T follicular helper cell (primary cell): ENCODE measurements at regions not wholly inside any gene's neighbourhood (a gene's known extent, or its start where the extent isn't known, plus 50 kb on each side); places are given as distances from the start of the nearest gene placed in this dataset.
"Not testable (repeated sequence)": the region's sequence is repeated elsewhere in the genome, so short reads cannot be mapped to it uniquely, and the experiment has no call there.

Experiments
- DNase-seq: peaks from one replicate; pipeline ENCODE4 v3.0.0-alpha.2; 2020; ENCODE audit warnings: low read depth

- DNase-seq: no peak
Measured at GRCh38 chr5:117633093-117633492, 1058.5 kb upstream of the SEMA6A start.

- no peak for DNase-seq
Measured at GRCh38 chr5:117624201-117624600, 1049.6 kb upstream of the SEMA6A start.

- DNase-seq: no peak
Measured at GRCh38 chr5:117623042-117623805, 1048.6 kb upstream of the SEMA6A start.

DNA sequence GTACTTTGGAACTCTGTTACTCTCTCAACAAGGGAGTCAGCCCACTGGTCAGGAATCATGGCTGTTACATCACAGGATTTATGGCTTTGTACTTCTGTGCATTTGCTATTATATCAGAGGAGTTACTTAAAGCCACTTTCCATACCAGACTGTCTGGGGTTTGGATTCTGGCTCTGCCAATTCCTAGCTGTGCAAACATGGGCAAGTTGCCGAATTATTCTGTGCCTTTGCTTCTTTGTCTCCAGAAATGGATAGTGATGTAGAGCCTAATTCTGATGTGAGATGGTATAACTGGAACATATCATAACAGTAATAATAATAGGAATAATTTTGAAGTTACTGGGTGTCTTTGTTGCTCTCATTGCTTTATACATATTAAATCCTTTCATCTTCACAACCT, 1047.3 kb upstream of the SEMA6A start:
- DNase-seq: no peak

DNA sequence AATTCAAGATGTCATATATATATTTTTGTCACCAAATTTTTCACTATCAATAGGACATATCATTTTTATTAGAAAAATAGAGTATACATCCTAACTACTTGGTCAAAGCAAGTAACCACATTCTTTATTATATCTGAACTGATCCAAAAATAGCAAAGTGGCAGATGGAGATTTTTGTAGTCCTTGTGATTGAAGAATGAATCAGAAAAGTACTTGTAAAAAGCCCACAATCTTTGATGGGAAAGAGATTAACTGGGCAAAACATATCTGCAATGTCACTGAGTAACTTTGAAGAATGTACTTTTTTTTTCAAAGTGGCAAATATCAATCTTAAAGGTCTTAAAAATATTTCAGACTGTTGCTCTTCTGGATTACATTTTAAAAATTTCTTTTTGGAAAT, 1040.6 kb upstream of the SEMA6A start:
- no peak for DNase-seq

DNA sequence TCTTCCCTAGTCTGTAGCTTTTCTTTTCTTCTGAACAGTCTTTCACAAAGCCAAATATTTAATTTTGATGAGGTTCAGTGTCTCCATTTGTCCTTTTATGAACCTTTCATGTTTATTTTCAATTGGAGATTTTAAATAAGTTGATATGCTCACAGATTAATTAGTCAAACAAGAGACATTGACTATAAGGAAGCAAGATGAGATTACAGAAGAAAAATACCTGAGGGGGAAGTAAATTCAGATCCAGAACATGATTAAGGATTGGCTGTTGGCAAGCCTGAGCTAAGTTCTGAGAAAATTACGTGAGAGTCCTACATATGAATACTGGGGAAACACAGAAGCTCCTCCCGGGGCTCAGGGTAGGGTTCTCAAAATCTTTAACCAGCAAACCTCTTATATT, 1039.8 kb upstream of the SEMA6A start:
- no peak for DNase-seq

GRCh38 chr5:117604845-117605244, 1030.2 kb upstream of the SEMA6A start:
- no peak for DNase-seq

- not testable (repeated sequence) for DNase-seq
Measured at GRCh38 chr5:117599811-117600210, 1025.2 kb upstream of the SEMA6A start.

- no peak for DNase-seq
Measured at GRCh38 chr5:117594166-117594565, 1019.5 kb upstream of the SEMA6A start.

DNA sequence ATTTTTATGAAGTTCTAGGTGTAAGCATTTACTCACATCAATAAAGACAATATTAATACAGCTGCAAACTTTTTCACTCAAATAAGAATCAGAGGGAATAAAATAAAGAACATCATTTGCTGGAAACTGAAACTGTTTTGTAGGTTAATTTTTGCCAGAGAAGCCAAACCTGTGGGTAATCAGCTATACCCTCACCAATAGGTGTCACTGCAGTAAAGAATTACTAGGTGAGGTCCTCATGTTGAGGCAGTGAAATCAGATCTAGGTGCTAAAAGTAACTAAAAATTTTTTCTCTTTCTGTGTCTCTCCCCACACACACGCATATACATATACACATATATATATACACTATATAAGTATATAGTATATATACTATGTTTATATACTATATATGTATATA, 1016.3 kb upstream of the SEMA6A start:
- no peak for DNase-seq

DNA sequence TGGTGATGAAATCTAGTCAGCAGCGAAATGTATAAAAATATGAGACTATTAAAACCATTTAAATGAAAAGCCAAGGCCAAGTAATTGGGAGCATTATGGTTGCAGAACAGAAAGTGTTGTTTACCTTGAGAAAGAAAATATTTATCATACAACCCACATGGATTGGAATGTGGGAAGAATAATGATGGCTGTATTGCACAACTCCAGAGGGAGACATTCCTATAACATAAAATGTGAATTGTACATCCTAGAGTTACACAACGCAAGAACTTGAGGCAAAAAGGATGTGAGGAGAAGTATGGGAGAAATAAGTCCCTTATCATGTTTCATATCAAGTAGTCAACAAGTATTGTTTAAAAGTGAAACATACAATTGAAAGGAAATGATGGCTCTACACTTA, 1014.0 kb upstream of the SEMA6A start:
- no peak for DNase-seq

DNA sequence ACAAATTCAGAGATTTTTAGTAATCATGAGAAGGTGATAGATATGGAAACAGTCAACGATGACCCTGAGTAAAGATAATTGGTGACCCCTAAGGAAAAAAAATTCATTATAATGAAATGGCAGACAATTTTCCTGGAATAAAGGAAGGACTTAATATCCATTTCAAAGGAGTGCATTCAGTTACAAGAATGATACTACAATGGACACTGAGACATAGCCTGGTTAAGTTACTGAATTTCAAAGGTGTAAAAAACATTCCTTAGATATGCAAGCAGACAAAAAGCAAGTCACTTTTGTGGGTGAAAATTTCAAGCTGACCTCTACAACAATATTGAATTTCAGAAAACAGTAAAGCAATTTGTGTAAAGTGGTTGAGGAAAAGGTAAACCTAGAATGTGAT, 1012.5 kb upstream of the SEMA6A start:
- DNase-seq: no peak

GRCh38 chr5:117568622-117569021, 994.0 kb upstream of the SEMA6A start:
- no peak for DNase-seq

DNA sequence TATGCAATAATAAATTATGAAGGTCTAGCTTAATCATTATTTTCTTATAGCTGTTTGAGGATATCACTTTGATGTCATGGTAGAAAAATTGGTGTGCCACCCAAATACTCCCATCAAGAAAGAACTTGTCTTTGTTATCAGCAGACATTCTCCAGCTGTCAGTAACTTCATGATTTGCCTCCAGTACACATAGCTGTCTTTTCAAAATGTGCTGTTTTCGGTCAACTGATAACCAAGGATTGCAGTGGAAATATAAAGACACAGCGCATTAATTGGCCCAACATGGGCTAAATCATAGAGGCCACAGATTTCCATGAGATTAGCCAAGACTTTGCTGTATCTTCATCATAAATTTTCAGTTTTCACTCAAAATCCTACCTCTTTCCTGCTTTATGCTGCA, 993.5 kb upstream of the SEMA6A start:
- DNase-seq: no peak

DNA sequence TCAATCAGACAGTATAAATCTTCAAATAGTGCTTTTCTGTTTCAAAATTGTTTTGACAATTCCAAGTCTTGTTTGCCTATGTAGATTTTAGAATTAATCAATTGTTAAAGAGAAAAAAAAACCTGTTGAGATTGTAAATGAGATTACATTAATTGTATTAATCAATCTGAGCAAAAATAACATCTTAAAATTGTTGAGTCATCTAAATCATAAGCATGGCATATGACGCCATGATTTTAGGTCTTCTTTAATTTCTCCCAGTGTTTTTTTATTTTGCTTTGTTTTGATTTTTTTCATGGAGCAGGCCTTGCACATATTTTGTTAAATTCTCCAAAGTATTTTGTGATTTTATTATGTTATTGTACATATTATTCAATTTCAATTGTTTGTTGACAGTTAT, 988.0 kb upstream of the SEMA6A start:
- no peak for DNase-seq

DNA sequence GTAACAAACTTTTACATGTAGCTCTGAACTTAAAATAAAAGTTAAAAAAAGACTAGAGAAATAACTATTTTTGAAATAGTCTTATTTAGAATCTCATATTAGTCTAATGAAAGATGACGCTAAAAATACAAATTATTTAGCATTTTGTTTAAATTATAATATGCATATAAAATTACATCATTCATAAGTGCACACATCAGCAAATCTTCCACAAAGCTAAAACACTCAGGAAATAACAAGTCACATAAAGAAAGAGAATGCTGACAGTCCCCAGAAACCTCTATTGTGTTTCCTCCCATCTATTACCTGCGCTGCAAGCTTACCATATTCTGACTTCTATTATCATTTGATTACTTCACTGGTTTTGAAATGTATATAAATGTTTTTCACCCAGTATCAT, 986.9 kb upstream of the SEMA6A start:
- no peak for DNase-seq

DNA sequence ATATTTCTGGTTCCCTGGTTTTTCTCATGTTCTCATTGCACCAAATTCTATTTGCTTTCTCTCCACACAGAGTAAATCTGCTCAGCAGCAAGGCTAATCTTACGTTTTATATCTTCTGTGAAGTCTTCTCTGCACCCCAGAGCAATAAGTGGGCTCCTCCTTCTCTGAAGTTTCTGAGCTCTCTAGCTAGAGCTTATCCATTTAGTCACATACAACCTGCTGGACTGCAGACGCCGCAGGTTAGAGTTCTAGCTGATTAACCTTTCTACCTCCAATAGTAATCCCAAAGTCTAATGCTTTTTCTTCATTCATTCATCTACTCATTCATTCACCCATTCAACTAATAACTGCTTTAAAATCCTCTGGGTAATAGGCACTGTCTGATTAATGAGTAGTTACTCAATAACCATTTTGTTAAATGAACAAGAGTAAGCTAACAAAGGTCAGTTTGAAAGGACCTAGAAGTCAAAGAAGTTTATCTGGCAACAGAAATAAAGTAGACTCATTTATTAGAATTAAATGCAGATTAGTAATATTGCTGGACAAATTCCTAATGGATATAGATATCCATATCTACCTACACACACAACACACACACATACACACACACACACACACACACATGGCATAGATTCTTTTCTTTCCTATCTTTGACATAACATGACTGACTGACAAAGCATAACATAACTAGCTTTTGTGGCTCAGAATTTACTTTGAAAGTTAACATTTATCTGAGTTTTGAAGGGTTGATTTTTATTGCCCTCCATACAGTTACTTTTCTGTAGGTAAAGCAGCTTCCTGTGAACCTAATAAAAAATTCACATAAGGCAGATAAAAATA, 984.6 kb upstream of the SEMA6A start:
- no peak for DNase-seq

GRCh38 chr5:117551236-117551635, 976.6 kb upstream of the SEMA6A start:
- DNase-seq: no peak

DNA sequence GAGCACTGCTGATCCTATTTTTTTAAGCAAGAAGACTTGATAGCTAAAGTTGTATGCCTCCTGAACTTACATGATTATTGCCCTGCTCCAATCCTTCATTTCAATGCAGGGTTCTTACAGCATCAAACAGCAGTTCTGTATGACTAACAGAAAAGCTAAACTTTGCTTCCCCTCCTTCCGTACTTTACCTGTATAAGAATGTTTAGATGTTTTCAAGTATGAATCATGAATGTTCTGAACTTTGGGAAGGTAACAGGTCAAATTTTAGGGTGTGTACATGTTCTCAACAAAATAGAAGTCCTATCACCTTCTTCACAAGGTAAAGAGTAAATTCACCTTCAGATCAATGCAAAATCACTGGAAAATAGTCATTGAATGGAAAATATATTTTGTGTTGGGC, 972.6 kb upstream of the SEMA6A start:
- no peak for DNase-seq

GRCh38 chr5:117539692-117540091, 965.1 kb upstream of the SEMA6A start:
- no peak for DNase-seq

DNA sequence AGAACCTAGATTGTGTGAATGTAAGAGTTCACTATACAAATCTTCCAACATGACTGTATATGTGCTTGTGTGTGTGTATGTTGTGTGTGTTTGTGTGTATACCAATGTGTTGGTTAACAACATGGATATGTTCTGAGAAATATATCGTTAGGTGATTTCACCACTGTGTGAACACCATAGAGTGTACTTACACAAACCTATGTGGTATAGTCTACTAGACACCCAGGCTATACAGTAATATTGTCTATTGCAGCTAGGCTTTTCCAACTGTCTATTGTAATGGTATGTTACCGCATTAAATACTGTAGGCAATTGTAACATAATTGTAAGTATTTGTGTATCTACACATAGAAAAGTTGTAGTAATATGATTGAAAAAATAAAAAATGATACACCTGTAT, 959.2 kb upstream of the SEMA6A start:
- DNase-seq: no peak

DNA sequence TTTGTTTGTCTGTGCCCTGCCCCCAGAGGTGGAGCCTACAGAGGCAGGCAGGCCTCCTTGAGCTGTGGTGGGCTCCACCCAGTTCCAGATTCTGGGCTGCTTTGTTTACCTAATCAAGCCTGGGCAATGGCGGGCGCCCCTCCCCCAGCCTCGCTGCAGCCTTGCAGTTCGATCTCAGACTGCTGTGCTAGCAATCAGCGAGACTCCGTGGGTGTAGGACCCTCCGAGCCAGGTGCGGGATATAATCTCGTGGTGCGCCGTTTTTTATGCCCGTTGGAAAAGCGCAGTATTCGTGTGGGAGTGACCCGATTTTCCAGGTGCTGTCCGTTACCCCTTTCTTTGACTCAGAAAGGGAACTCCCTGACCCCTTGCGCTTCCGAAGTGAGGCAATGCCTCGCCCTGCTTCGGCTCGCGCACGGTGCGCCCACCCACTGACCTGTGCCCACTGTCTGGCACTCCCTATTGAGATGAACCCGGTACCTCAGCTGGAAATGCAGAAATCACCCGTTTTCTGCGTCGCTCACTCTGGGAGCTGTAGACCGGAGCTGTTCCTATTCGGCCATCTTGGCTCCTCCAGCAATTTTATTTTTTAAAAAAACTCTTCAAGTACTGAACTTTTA, 958.5 kb upstream of the SEMA6A start:
- DNase-seq: not testable (repeated sequence)

DNA sequence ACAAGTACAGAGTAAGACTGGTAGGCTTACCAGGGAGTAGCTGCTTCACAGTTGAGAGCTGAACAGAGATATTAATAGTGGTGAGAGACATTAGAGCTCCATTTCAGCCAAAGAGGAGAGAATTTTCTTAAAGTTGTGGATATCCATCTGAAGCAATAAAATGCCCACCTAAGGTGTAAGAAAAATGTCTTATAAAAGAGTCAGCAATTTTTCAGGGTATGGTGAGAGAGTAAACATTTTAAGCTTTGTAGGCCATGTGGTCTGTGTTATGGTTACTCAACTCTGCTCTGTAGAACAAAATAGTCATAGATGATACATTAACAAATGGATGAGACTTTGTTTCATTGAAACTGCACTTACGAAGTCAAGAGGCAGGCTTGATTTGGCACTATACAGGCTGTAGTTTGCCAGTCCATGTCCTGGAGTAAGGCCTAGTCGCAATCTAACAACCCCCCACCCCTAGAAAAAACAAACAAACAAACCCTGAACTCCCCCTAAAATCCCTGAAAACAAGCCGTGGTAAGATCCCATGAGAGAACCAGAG, 945.4 kb upstream of the SEMA6A start:
- DNase-seq: no peak
